IPS-18c (cell line): ENCODE measurements at regions not wholly inside any gene's neighbourhood (a gene's known extent, or its start where the extent isn't known, plus 50 kb on each side); places are given as distances from the start of the nearest gene placed in this dataset.
"Not testable (repeated sequence)": the region's sequence is repeated elsewhere in the genome, so short reads cannot be mapped to it uniquely, and the experiment has no call there.

ENCODE experiments used
- H3K4me3 ChIP-seq: 2 replicates; pipeline ENCODE4 v1.7.0; 2013; ENCODE audit warnings: low read depth, mild to moderate bottlenecking, low read length, moderate library complexity; ENCODE audit not compliant: insufficient read depth
- H3K9me3 ChIP-seq: one replicate; pipeline ENCODE4 v1.6.1; 2013; ENCODE audit warnings: mild to moderate bottlenecking, low read length, moderate library complexity; ENCODE audit not compliant: control insufficient read depth, insufficient read depth

GRCh38 chr2:87325042-87325910 lies 303.6 kb upstream of the PLGLB1 start:
- not testable (repeated sequence) for H3K9me3 ChIP-seq, H3K4me3 ChIP-seq

DNA sequence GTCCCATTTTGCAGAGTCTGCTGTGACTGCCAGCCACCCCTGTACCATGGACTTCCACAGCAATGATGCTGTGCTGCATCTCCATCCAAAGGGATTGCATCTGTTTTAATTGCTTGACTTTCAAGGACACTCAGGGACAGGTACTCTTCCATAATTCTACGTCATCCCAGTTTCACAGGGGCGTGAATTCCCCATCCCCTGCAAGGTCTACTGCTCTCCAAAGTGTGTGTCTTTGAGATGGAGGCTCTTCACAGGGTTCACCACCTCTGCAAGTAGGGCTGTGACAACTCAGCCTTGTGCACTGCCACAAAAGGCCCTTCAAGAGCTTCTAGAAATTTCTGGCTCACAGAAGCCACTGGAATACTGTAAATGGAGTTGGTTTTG lies 304.3 kb upstream of the PLGLB1 start:
- not testable (repeated sequence) for H3K4me3 ChIP-seq, H3K9me3 ChIP-seq

GRCh38 chr2:87326754-87327153 lies 305.1 kb upstream of the PLGLB1 start:
- H3K9me3 ChIP-seq, H3K4me3 ChIP-seq: not testable (repeated sequence)

- not testable (repeated sequence) for H3K9me3 ChIP-seq, H3K4me3 ChIP-seq
These were observed 306.2 kb upstream of the PLGLB1 start for GRCh38 chr2:87327648-87328371.

DNA sequence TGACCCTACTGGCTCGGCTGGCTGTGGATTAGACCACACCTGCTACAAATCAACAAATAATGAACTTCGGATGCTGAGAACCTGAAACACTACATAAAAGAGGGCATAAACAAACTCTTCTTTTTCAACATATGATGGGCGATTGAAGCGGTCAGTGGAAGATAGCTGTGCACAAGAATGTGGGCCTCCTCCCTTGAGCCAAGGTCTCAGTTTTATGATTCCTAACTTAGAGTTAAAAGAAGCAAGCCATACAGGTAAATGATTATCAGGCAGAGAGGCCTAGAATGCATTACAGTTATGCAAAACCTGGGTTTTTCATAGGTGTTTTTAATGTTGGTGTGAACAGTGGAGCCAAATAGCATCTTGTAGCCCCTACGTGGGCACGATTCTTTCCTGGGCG lies 307.9 kb upstream of the PLGLB1 start:
- not testable (repeated sequence) for H3K9me3 ChIP-seq, H3K4me3 ChIP-seq

- not testable (repeated sequence) for H3K9me3 ChIP-seq, H3K4me3 ChIP-seq
These were observed 308.8 kb upstream of the PLGLB1 start for GRCh38 chr2:87330486-87330885.

- H3K9me3 ChIP-seq, H3K4me3 ChIP-seq: not testable (repeated sequence)
These were observed 310.4 kb upstream of the PLGLB1 start for GRCh38 chr2:87331940-87332583.

- H3K9me3 ChIP-seq, H3K4me3 ChIP-seq: not testable (repeated sequence)
These were observed 313.2 kb upstream of the PLGLB1 start for GRCh38 chr2:87334888-87335287.

- H3K4me3 ChIP-seq, H3K9me3 ChIP-seq: not testable (repeated sequence)
These were observed 317.4 kb upstream of the PLGLB1 start for GRCh38 chr2:87338998-87339397.

DNA sequence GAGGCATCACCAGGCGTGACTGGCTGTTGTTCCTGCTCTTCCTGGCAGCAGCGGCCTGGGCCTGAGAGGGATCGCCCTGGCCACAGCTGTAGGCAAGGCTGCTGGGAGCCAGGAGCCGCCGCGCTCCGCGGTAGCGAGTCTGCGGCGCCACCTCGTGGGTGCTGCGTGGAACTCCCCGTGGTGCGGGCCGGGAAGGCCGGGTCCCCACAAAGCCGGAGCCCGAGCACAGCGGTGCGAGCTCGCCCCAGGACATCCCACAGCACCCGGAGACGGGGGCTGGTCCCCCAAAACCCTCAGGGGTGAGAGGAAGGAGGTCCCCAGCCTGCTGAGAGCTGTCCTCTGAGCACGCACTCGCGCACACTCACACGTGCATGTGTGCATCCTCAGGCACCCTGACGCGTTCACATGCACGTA lies 320.0 kb upstream of the PLGLB1 start:
- not testable (repeated sequence) for H3K4me3 ChIP-seq

DNA sequence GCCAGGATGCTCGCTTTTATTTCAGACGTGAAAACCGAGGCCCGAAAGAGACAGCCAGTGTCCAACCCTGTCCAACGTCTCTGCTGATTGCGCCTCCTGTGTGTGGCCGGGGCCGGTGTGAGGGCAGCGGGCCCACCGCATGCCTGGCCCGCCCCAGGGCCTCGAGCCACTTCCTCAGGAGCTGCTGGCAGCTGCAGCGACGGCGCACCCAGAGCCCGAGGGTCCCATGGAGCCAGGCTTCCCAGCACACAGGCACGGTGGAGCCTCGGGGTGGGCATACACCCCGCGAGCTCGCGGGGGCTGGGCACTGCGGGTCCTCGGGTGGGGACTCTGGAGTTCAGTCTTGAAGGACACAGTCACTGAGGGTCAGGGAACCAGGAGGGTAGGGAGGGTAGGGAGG lies 320.5 kb upstream of the PLGLB1 start:
- H3K9me3 ChIP-seq, H3K4me3 ChIP-seq: not testable (repeated sequence)

More for the DNA sequence above, 320.0 kb upstream of the PLGLB1 start:
- H3K9me3 ChIP-seq: not testable (repeated sequence)

GRCh38 chr2:87343347-87343746 lies 321.7 kb upstream of the PLGLB1 start:
- not testable (repeated sequence) for H3K4me3 ChIP-seq, H3K9me3 ChIP-seq

DNA sequence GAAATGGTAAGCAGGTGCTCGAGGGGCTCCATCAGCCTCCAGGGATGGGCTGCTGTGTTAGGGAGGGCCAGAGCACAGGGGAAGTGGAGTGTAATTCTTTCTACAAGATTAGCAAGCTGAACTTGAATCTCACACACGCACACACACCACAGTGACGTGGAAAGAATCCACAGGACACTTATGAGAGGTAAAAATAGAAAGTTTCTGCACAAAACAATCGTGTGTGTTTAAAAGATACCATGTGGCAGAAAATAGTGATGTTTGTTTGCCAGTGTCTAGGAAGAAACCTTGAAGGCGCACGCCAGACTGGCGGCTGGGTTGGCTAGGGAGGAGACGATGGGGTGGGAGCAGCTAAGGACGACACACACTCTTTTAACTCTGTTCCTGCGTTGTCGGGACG lies 323.6 kb upstream of the PLGLB1 start:
- not testable (repeated sequence) for H3K4me3 ChIP-seq

GRCh38 chr2:87348556-87348955 lies 326.9 kb upstream of the PLGLB1 start:
- not testable (repeated sequence) for H3K9me3 ChIP-seq, H3K4me3 ChIP-seq

More for the DNA sequence above, 323.6 kb upstream of the PLGLB1 start:
- not testable (repeated sequence) for H3K9me3 ChIP-seq

DNA sequence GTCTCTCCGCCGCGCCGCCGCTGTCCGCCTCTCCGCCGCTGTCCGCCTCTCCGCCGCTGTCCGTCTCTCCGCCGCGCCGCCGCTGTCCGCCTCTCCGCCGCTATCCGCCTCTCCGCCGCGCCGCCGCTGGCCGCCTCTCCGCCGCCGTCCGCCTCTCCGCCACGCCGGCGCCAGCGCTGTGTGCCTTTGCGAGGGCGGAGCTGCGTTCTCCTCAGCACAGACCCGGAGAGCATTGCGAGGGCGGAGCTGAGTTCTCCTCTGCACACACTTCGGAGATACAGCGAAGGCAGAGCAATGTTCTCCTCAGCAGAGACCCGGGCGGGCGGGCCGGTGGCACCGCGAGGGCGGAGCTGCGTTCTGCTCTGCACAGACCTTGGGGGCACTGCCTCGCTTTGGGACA lies 327.4 kb upstream of the PLGLB1 start:
- H3K9me3 ChIP-seq: not testable (repeated sequence)
- H3K4me3 ChIP-seq: peak overlapping the region; percentile 28; the same call in 1 of the 2 replicates

DNA sequence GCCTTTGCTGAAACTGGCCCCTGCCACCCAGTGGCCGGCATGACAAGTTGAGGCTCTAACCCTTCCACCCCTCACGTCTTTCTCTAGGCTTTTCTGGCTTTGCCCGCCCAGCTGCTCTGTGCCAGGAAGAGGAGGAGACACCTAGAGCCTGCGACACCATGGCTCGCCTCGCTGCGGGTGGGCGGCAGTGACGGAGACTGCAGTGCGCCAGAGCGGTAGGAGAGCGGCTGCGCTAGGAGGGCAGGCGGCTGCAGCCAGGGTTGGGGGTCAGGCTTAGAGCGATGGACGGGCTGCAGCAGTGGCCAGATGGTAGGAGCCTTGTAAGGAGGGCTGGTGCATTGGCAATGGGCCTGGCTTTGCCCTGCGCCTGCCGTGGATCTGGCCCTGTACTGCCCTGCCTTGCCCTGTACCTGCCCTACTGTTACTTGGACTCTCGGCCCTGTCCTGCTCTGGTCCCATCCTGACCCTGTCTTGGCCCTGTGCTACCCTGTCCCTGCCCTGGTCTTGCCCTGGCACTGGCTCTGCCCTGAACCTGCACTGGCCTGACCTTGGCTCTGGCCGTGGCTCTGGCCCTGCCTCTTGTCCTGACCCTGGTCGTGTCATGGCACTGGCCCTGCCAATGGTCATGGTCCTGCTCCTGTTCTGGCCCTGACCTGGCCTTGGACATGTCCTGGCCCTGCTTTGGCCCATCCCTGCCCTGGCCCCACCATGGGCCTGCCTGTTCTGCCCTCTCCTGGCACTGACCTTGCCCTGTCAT lies 330.7 kb upstream of the PLGLB1 start:
- H3K9me3 ChIP-seq, H3K4me3 ChIP-seq: not testable (repeated sequence)

GRCh38 chr2:87353408-87353807 lies 331.8 kb upstream of the PLGLB1 start:
- not testable (repeated sequence) for H3K9me3 ChIP-seq, H3K4me3 ChIP-seq
